T47D (cell line): ENCODE measurements at regions not wholly inside any gene's neighbourhood (a gene's known extent, or its start where the extent isn't known, plus 50 kb on each side); places are given as distances from the start of the nearest gene placed in this dataset.

Source experiments
- DNase-seq, 2 experiments: peaks; one replicate each; pipeline versions ENCODE4 v3.0.0 to v3.0.0-alpha.2; 2011 to 2012; ENCODE audit warnings: low read depth in 1 of 2, low spot score in 1 of 2
- JUND ChIP-seq: IDR thresholded peaks from 2 replicates; pipeline ENCODE4 v1.6.1; 2012; ENCODE audit warnings: low read depth
- in situ Hi-C: cut with HindIII; loops from 2 replicates; pipeline ENCODE4 v1.10.0; 2016; ENCODE audit warnings: low sequenced_read_pairs, low pct_unique_long_range_greater_than_20kb

GRCh38 chr13:44170731-44171130 is 202.9 kb upstream of the SERP2 start:
- no peak for TF ChIP-seq JUND
- in situ Hi-C loops, result no loop called here
- DNase-seq, result no peak

GRCh38 chr13:44171156-44171555 is 202.5 kb upstream of the SERP2 start:
- no peak for TF ChIP-seq JUND
- DNase-seq, result no peak
- in situ Hi-C loops, result no loop called here

DNA sequence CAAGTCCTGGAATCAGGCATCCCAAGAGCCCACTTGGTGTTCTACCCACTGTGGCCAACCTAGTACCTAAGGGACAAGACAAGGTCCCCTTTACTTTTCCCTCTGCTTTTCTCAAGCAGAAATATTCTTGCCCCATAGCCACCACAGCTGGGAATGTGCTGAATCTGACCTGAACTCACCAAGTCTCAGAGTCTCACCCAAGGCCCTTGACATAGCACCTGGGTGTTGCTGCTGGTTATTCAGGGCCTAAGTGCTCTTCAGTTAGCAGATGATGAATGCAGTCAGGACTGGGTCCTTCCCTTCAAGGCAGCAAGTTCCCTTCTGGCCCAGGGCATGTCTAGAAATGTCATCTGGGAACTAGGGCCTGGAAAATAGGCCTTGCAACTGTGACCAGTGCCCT is 201.8 kb upstream of the SERP2 start:
- DNase-seq, result no peak
- TF ChIP-seq JUND, result no peak
- in situ Hi-C loops, result no loop called here

DNA sequence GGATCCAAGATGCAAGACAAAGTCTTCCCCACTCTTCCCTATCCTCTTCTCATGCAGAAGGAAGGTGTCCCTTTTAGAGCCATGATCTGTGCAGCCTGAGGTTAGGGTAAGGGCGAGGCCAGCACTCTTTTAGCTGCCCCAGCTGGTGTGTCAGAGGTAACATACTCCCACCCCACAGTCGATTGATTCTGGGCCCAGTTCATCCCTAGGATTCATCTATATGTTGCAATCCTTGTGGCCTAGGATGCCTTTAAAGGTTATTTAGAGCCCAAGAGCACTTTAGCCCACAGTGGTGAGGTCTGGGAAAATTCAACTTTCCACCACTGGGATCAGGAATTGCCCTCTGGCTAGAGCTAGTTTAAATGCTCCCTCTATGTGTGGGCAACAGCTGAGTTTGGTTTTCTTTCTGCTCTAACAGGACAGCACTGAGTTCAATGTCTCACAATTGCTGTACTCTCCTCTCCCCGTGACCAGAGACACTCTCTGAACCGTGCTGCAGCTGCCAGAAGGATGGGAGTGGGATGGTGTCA is 201.3 kb upstream of the SERP2 start:
- in situ Hi-C loops, result no loop called here
- no peak for DNase-seq
- TF ChIP-seq JUND, result no peak

DNA sequence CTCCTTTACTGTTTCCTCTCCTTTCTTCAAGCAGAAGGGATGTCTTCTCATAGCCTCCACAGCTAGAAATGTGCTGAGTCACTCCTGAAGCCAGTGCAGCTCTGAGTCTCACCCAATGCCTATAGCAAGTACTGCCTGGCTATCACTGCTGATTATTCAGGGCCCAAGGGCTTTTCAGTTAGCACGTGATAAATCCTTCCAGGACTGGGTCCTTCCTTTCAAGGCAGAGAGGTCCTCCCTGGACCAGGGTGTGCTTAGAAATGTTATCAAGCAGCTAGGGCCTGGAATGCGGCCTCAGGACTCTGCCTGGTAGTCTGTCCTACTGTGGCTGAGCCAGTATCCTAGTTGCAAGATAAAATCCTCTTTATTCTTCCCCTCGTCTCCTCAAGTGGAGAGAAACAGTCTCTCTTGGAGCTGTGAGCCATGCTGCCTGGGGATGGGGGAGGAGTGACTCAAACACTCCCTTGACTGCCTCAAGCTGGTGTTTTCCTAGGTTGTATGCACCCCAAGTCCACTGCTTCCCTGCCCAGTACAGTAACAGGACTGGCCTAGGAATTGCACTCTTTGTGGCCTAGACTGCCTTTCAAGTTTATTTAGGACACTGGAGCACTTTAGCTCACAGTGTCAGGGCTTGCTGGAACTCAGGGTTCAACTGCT is 198.7 kb upstream of the SERP2 start:
- DNase-seq, result peak in 1 of 2 experiments; percentile 30
- TF ChIP-seq JUND, result no peak
- in situ Hi-C loops, result no loop called here

- in situ Hi-C loops, result no loop called here
- TF ChIP-seq JUND, result no peak
- no peak for DNase-seq
Measured at GRCh38 chr13:44176173-44176572, 197.5 kb upstream of the SERP2 start.

- DNase-seq, result no peak
- in situ Hi-C loops, result no loop called here
- no peak for TF ChIP-seq JUND
Measured at GRCh38 chr13:44180876-44181536, 192.6 kb upstream of the SERP2 start.

GRCh38 chr13:44181931-44182330 is 191.7 kb upstream of the SERP2 start:
- in situ Hi-C loops, result no loop called here
- no peak for DNase-seq
- no peak for TF ChIP-seq JUND

DNA sequence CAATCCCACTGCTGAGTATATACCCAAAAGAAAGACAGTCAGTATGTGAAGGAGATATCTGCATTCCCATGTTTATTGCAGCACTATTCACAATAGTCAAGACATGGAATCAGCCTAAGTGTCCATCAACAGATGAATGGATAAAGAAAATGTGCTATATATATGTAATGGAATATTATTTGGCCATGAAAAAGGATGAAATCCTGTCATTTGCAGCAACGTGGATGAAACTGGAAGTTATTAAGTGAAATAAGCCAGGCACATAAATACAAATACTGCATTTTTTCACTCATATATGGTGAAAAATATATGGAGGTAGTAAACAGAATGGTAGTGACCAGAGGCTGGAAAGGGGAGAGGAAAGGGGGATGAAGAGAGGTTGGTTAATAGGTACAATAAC is 188.9 kb upstream of the SERP2 start:
- TF ChIP-seq JUND, result no peak
- DNase-seq, result no peak
- in situ Hi-C loops, result no loop called here

DNA sequence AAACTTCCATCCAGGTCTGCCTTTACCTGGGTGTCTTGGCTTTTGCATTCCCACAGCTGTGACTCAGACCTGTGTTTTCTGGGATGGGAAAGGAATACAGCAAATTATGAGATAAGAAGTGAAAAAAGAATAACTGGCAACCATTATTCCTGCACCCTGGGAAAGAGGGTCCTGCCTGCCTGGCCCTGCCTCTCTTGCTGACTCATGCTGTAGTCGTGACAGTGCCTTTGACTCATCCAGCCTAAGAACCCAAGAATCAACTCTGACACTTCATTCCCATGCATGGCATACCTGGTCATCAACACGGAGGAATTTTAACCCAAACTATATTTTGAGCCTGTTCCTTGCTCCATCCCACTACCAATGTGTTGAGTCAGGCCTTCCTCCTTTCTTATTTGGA is 185.4 kb upstream of the SERP2 start:
- TF ChIP-seq JUND, result no peak
- in situ Hi-C loops, result no loop called here
- no peak for DNase-seq

GRCh38 chr13:44189085-44189484 is 184.5 kb upstream of the SERP2 start:
- in situ Hi-C loops, result no loop called here
- no peak for TF ChIP-seq JUND
- DNase-seq, result no peak

- TF ChIP-seq JUND, result no peak
- no peak for DNase-seq
- in situ Hi-C loops, result no loop called here
Measured at GRCh38 chr13:44191103-44191502, 182.5 kb upstream of the SERP2 start.

DNA sequence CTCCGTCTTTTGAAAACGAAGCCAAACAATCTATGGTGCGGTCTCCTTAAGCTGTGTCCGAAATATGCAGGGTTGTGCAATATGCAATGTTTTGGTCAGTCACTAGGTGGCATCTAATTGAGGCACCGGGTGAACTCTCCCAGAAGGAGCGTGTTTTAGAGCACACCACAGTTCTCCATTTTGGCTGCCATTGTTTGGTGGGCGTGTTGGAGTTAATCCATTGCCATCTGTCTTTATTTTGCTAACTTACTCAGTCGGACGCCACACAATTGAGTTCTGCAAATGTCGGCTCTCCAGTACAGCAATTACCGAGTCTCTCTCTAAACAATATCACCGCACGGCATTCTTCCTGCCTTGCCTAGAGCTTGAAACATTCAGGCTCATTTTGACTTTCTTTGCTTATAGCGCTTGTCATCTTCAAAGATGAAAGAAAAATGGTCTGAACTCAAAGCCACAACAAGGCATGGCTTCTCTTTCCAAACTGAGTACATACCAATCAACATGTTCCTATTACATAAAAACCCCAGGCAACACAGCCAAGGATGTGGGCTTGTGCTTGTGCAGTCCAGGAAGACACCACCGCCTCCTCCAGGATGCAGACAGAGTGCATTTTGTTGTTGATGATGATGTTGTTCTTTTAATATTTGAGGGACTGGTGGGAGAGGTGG is 182.0 kb upstream of the SERP2 start:
- no peak for TF ChIP-seq JUND
- peak; percentile 41 to 90 for DNase-seq
- in situ Hi-C loops, result no loop called here
